HepG2 (cell line): ENCODE measurements at regions not wholly inside any gene's neighbourhood (a gene's known extent, or its start where the extent isn't known, plus 50 kb on each side); places are given as distances from the start of the nearest gene placed in this dataset.

ENCODE experiments used
- AKAP8 ChIP-seq: sonication (generic); formaldehyde crosslinking; IDR thresholded peaks from 2 replicates; pipeline ENCODE4 v1.5.1; 2020; ENCODE audit warnings: mild to moderate bottlenecking, missing genetic modification reagents
- ATM ChIP-seq: fragments of 450-650 bp; IDR thresholded peaks from 2 replicates; pipeline ENCODE4 v1.7.1; 2017; ENCODE audit warnings: mild to moderate bottlenecking, borderline replicate concordance
- ETV6 ChIP-seq: sonication (generic); formaldehyde crosslinking; conservative IDR thresholded peaks from 2 replicates; pipeline ENCODE4 v1.4.0; 2020; ENCODE audit warnings: missing genetic modification reagents
- GATAD2A ChIP-seq: IDR thresholded peaks from 2 replicates; pipeline ENCODE4 v1.6.1; 2016
- KMT2B ChIP-seq: IDR thresholded peaks from 2 replicates; pipeline ENCODE4 v1.6.1; 2016; ENCODE audit warnings: missing genetic modification reagents, missing compliant biosample characterization
- MLLT10 ChIP-seq: sonication (generic); formaldehyde crosslinking; IDR thresholded peaks from 2 replicates; pipeline ENCODE4 v1.4.0; 2020; ENCODE audit warnings: missing genetic modification reagents
- PAF1 ChIP-seq: IDR thresholded peaks from 2 replicates; pipeline ENCODE4 v1.6.1; 2016; ENCODE audit warnings: missing genetic modification reagents, missing compliant biosample characterization
- PCBP2 ChIP-seq: fragments of 200-400 bp; formaldehyde crosslinking; optimal IDR thresholded peaks from 2 replicates; pipeline ENCODE3; 2018; ENCODE audit warnings: low read length, low read depth; ENCODE audit not compliant: poor library complexity, severe bottlenecking
- POLR2A ChIP-seq, 2 experiments: IDR thresholded peaks; 2 replicates each; pipeline ENCODE4 v1.6.1; 2011; ENCODE audit warnings: low read depth in 2 of 2, low read length in 2 of 2, mild to moderate bottlenecking in 1 of 2, moderate library complexity in 1 of 2; ENCODE audit not compliant: insufficient read depth in 1 of 2
- TAF1 ChIP-seq: sonication (generic); formaldehyde crosslinking; IDR thresholded peaks from 2 replicates; pipeline ENCODE4 v1.4.0; 2020; ENCODE audit warnings: missing genetic modification reagents
- TEAD3 ChIP-seq: optimal IDR thresholded peaks from 2 replicates; pipeline ENCODE3; 2016; ENCODE audit warnings: borderline replicate concordance
- TERF1 ChIP-seq: sonication (generic); formaldehyde crosslinking; IDR thresholded peaks from 2 replicates; pipeline ENCODE4 v1.8.0; 2022; ENCODE audit warnings: mild to moderate bottlenecking, missing genetic modification reagents, moderate library complexity
- ZNF17 ChIP-seq: sonication (generic); formaldehyde crosslinking; IDR thresholded peaks from 2 replicates; pipeline ENCODE4 v1.5.0; 2020; ENCODE audit warnings: mild to moderate bottlenecking, missing genetic modification reagents
- ZNF234 ChIP-seq: sonication (generic); formaldehyde crosslinking; conservative IDR thresholded peaks from 2 replicates; pipeline ENCODE4 v1.5.1; 2020; ENCODE audit warnings: mild to moderate bottlenecking, missing genetic modification reagents
- ZNF260 ChIP-seq: sonication (generic); formaldehyde crosslinking; IDR thresholded peaks from 2 replicates; pipeline ENCODE4 v1.4.0; 2020; ENCODE audit warnings: missing genetic modification reagents, low read depth, mild to moderate bottlenecking, borderline replicate concordance
- ZNF331 ChIP-seq: sonication (generic); formaldehyde crosslinking; IDR thresholded peaks from 2 replicates; pipeline ENCODE4 v1.4.0; 2020; ENCODE audit warnings: missing genetic modification reagents
- ZNF343 ChIP-seq: sonication (generic); formaldehyde crosslinking; IDR thresholded peaks from 2 replicates; pipeline ENCODE4 v1.4.0; 2020; ENCODE audit warnings: mild to moderate bottlenecking, missing genetic modification reagents
- ZNF484 ChIP-seq: sonication (generic); formaldehyde crosslinking; IDR thresholded peaks from 2 replicates; pipeline ENCODE4 v1.5.1; 2020; ENCODE audit warnings: mild to moderate bottlenecking, low read depth, missing genetic modification reagents, borderline replicate concordance
- ZNF616 ChIP-seq: sonication (generic); formaldehyde crosslinking; IDR thresholded peaks from 2 replicates; pipeline ENCODE4 v1.5.0; 2020; ENCODE audit warnings: low read depth, mild to moderate bottlenecking, missing genetic modification reagents
- TF ChIP-seq, protein P1 (sequence below): IDR thresholded peaks from 2 replicates; pipeline ENCODE4 v1.6.1; 2016; ENCODE audit warnings: missing compliant biosample characterization, missing genetic modification reagents, borderline replicate concordance
- TF ChIP-seq, protein P2 (sequence below): IDR thresholded peaks from 2 replicates; pipeline ENCODE4 v1.6.1; 2016; ENCODE audit warnings: low read depth, missing genetic modification reagents, missing compliant biosample characterization
- TF ChIP-seq, protein P3 (sequence below): sonication (generic); formaldehyde crosslinking; IDR thresholded peaks from 2 replicates; pipeline ENCODE4 v1.8.1; 2023; ENCODE audit warnings: missing genetic modification reagents, inconsistent platforms, borderline replicate concordance

DNA sequence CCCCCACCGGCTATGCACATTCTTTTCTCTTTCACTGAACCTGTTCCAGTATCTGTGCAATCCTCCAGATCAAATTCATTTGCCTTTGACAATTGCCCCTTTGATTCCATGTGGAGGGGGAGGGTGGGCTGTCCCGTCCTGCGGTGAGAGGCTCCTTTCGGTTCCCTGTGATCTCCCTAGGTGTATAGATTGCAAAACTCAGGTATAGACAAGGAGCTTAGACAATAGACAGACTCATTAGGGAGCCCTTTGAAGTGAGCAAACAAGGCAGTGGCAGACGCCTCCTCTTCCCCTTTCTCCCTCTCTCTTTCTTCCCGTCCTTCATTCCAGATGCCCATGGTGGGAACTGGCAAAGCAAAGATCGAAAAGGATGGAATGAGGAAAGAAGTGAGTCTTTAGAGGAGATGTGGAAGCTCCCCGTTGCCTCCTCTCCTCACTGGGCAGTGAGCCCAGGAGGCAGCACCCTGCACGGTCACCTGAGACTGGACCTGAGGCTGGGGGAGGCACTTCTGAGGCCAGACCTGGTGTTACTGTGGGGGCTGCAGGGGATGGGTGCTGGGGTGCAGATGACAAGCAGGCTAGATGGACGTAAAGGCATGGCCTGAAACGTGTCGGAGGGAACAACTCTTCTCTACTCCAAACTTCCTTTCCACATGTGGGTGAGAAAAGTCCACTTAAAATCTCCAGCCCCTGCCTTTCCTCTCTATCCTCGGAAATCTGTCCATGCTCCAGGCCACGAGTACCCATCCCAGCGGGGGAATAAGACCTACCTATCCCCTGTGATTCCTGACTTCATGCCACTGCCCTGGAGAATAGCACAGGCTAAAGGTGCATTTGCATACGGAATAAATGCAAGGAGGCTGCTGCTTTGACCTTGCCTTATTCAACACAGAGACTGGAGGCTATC lies 256.6 kb upstream of the FOXQ1 start (continued):
- TF ChIP-seq MLLT10 (CRISPR knock-in tag) (no peak), TEAD3 (CRISPR knock-in tag) (peak; percentile 89), ETV6 (CRISPR knock-in tag) (peak; percentile 67; the same call in 1 of the 2 replicates), ZNF260 (CRISPR knock-in tag) (no peak), AKAP8 (0 out of 2 replicates have a peak, but pooled peaks have one; percentile 71), ZNF343 (no peak), KMT2B (peak; percentile 60; the same call in 1 of the 2 replicates), ATM (no peak), ZNF484 (CRISPR knock-in tag) (no peak), PCBP2 (no peak), GATAD2A (CRISPR knock-in tag) (peak; percentile 100), PAF1 (CRISPR knock-in tag) (no peak), ZNF331 (CRISPR knock-in tag) (peak; percentile 90), TERF1 (CRISPR knock-in tag) (no peak), POLR2A (IDR thresholded peaks at IDR 0.05; ENCODE audit: insufficient read depth in 1 of 2, low read depth in 2 of 2, low read length in 2 of 2) (peak; percentile 59 to 71), ZNF234 (CRISPR knock-in tag) (no peak), ZNF17 (CRISPR knock-in tag) (no peak), ZNF616 (CRISPR knock-in tag) (no peak), TAF1 (CRISPR knock-in tag) (peak; percentile 62; the same call in 1 of the 2 replicates)
- TF ChIP-seq, protein P1, sequence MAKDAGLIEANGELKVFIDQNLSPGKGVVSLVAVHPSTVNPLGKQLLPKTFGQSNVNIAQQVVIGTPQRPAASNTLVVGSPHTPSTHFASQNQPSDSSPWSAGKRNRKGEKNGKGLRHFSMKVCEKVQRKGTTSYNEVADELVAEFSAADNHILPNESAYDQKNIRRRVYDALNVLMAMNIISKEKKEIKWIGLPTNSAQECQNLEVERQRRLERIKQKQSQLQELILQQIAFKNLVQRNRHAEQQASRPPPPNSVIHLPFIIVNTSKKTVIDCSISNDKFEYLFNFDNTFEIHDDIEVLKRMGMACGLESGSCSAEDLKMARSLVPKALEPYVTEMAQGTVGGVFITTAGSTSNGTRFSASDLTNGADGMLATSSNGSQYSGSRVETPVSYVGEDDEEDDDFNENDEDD (CRISPR knock-in tag), result peak; percentile 46; the same call in 1 of the 2 replicates
- TF ChIP-seq, protein P2, sequence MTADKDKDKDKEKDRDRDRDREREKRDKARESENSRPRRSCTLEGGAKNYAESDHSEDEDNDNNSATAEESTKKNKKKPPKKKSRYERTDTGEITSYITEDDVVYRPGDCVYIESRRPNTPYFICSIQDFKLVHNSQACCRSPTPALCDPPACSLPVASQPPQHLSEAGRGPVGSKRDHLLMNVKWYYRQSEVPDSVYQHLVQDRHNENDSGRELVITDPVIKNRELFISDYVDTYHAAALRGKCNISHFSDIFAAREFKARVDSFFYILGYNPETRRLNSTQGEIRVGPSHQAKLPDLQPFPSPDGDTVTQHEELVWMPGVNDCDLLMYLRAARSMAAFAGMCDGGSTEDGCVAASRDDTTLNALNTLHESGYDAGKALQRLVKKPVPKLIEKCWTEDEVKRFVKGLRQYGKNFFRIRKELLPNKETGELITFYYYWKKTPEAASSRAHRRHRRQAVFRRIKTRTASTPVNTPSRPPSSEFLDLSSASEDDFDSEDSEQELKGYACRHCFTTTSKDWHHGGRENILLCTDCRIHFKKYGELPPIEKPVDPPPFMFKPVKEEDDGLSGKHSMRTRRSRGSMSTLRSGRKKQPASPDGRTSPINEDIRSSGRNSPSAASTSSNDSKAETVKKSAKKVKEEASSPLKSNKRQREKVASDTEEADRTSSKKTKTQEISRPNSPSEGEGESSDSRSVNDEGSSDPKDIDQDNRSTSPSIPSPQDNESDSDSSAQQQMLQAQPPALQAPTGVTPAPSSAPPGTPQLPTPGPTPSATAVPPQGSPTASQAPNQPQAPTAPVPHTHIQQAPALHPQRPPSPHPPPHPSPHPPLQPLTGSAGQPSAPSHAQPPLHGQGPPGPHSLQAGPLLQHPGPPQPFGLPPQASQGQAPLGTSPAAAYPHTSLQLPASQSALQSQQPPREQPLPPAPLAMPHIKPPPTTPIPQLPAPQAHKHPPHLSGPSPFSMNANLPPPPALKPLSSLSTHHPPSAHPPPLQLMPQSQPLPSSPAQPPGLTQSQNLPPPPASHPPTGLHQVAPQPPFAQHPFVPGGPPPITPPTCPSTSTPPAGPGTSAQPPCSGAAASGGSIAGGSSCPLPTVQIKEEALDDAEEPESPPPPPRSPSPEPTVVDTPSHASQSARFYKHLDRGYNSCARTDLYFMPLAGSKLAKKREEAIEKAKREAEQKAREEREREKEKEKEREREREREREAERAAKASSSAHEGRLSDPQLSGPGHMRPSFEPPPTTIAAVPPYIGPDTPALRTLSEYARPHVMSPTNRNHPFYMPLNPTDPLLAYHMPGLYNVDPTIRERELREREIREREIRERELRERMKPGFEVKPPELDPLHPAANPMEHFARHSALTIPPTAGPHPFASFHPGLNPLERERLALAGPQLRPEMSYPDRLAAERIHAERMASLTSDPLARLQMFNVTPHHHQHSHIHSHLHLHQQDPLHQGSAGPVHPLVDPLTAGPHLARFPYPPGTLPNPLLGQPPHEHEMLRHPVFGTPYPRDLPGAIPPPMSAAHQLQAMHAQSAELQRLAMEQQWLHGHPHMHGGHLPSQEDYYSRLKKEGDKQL, result peak; percentile 97
- TF ChIP-seq, protein P3, sequence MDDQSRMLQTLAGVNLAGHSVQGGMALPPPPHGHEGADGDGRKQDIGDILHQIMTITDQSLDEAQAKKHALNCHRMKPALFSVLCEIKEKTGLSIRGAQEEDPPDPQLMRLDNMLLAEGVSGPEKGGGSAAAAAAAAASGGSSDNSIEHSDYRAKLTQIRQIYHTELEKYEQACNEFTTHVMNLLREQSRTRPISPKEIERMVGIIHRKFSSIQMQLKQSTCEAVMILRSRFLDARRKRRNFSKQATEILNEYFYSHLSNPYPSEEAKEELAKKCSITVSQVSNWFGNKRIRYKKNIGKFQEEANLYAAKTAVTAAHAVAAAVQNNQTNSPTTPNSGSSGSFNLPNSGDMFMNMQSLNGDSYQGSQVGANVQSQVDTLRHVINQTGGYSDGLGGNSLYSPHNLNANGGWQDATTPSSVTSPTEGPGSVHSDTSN (CRISPR knock-in tag), result no peak
